ENCODE measurements at regions not wholly inside any gene's neighbourhood (a gene's known extent, or its start where the extent isn't known, plus 50 kb on each side); places are given as distances from the start of the nearest gene placed in this dataset.
A peak's percentile ranks its signal among the peaks of the same experiment; 100 is the strongest.
"Not testable (repeated sequence)": the region's sequence is repeated elsewhere in the genome, so short reads cannot be mapped to it uniquely, and the experiment has no call there.

DNA sequence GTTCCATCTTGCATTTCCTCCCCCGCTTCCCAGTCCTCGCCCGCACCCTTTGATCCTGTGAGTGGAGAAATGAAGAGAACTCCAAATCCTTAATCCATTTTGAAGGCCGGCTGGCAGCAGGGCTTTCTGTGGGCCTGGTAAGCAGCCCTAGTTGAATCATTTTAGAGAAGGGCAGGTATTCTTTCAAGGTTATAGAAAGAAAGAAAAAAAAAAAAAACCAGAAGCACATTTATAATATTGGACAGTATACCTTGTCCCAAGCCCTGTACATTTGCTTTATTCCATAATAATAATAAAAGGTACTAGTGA is 103.7 kb downstream of the PROP1 start:
- H3K4me3 ChIP-seq; DNase-seq (ENCODE audit: low spot score in 2 of 2); H3K9me3 ChIP-seq; H3K36me3 ChIP-seq (replicated peaks); H3K4me1 ChIP-seq; H3K27me3 ChIP-seq (ENCODE audit: low read depth): not testable (repeated sequence)
- in situ Hi-C loops (cut with MboI; ENCODE audit: low sequenced_read_pairs), result loop anchor here (25.0 kb wide), 1 partner anchor 170 kb away; no protein-coding TSS in a partner anchor

DNA sequence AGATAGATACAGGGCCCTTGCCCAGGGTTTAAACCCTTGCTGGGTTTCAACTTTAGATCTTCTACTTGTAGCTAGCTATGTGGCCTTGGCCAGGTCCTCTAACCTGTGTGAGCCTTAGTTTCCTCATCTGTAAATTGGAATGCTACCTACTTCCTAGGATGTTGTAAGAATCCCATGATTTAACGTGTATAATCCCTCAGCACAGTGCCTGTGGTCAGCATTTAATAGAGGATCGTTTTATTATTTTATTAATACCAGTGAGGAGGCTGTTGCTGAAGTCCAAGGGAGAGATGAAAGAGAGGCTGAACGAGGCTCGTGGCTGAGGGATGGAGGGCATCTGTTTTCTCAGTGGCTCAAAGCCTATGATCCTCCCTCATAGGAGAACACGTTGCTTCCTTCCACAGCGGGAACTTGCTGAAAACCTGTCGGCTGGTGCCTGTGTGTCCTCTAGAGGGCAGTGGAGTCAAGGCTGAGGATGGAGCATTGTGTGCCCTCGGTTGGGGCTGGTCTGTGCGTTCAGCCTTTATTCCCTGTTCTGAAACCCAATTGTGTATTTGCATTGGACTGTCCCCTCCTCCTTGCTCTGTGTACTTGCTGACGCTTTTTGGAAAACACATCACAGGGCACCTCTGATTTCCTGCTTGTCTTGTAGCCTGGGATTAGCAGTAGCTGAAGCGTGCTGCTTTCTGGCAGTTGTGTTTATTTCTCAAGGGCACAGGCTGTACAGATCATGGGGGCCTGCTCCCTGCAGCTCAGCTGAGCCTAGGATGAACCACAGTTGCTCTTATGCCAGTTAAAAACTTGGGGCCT is 104.3 kb downstream of the PROP1 start:
- not testable (repeated sequence) for H3K4me3 ChIP-seq; H3K27me3 ChIP-seq (ENCODE audit: low read depth); H3K9me3 ChIP-seq; H3K4me1 ChIP-seq; H3K36me3 ChIP-seq (replicated peaks)
- DNase-seq (ENCODE audit: low spot score in 2 of 2), result peak in 1 of 2 experiments; percentile 59
- in situ Hi-C loops (cut with MboI; ENCODE audit: low sequenced_read_pairs), result loop anchor here (25.0 kb wide), 1 partner anchor 171 kb away; no protein-coding TSS in a partner anchor

DNA sequence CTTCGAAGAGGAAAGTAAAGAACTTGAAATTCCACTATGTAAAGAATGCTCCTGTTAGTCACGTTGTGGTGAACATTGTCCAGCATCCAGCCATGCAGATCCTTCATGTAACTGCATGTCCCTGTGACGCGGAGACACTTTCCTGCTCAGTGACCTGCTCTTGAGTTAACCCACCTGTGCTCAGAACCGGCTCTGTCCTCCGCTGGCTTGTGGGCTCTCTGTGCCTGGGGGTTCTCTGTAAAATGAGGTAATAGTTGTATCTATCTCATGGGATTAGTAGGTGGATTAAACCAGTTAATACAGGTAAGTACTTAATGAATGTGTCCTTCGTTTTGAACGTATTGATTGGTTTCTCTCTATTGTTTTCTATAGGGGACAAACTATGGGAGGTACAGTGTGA is 100.6 kb upstream of the FAM153A start:
- H3K4me1 ChIP-seq; H3K4me3 ChIP-seq; H3K9me3 ChIP-seq; H3K27me3 ChIP-seq (ENCODE audit: low read depth); DNase-seq (ENCODE audit: low spot score in 2 of 2); H3K36me3 ChIP-seq (replicated peaks): not testable (repeated sequence)
- in situ Hi-C loops (cut with MboI; ENCODE audit: low sequenced_read_pairs), result loop anchor here (25.0 kb wide), 1 partner anchor 179 kb away; no protein-coding TSS in a partner anchor

DNA sequence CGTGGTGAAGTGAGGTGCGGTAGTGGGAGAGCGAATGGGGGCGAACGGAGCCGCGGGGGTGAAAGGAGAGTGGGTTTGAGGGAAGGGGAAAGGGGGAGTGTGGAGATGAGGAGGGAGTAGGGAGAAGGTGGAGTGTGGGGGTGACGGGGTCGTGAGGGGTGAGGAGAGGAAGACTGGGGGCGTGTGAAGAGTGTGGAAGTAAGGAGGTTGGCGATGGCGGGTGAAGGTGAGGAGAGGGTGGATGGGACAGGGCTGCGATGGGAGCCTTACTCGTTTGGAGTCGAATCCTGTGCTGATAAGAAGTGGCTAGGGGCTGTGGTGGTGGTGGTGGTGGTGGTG is 93.2 kb upstream of the FAM153A start:
- H3K4me1 ChIP-seq; H3K9me3 ChIP-seq; H3K36me3 ChIP-seq (replicated peaks); H3K4me3 ChIP-seq; H3K27me3 ChIP-seq (ENCODE audit: low read depth); DNase-seq (ENCODE audit: low spot score in 2 of 2): not testable (repeated sequence)
- in situ Hi-C loops (cut with MboI; ENCODE audit: low sequenced_read_pairs), result loop anchor here (25.0 kb wide), 1 partner anchor 186 kb away; no protein-coding TSS in a partner anchor

DNA sequence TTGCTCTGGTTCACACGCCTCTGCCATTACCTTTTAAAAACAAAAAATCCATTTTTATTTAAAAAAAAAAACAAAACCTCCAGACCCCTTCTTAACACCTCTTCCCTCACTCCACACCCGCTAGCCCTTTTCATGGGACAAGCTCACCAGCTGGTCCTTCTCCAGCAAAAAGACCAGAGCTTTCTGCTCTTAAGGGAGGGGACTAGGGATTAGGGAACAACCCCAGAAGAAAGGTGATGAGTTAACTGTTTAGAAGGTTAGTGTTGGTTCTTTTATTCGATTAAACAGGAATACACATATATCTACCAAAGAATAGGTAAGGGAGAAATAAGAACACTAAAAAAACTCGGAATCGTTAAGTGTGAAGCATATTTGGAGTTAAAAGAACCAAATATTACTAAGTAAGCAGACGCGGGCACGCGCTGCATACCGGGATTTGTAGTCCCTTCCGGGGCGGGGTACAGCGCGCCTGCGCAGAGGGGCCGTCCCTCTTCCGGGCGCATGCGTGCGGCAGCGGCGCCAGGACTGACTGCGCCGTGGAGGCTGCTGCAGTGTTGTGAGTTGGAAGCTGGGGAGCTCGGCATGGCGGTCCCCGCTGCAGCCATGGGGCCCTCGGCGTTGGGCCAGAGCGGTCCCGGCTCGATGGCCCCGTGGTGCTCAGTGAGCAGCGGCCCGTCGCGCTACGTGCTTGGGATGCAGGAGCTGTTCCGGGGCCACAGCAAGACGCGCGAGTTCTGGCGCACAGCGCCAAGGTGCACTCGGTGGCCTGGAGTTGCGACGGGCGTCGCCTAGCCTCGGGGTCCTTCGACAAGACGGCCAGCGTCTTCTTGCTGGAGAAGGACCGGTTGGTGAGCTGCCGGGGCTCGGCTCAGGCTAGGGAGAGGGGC is 92.6 kb upstream of the FAM153A start:
- not testable (repeated sequence) for H3K36me3 ChIP-seq (replicated peaks); H3K4me3 ChIP-seq; H3K9me3 ChIP-seq; H3K4me1 ChIP-seq; H3K27me3 ChIP-seq (ENCODE audit: low read depth)
- DNase-seq (ENCODE audit: low spot score in 2 of 2), result peak in 1 of 2 experiments; percentile 23
- in situ Hi-C loops (cut with MboI; ENCODE audit: low sequenced_read_pairs), result loop anchor here (25.0 kb wide), 1 partner anchor 187 kb away; no protein-coding TSS in a partner anchor

DNA sequence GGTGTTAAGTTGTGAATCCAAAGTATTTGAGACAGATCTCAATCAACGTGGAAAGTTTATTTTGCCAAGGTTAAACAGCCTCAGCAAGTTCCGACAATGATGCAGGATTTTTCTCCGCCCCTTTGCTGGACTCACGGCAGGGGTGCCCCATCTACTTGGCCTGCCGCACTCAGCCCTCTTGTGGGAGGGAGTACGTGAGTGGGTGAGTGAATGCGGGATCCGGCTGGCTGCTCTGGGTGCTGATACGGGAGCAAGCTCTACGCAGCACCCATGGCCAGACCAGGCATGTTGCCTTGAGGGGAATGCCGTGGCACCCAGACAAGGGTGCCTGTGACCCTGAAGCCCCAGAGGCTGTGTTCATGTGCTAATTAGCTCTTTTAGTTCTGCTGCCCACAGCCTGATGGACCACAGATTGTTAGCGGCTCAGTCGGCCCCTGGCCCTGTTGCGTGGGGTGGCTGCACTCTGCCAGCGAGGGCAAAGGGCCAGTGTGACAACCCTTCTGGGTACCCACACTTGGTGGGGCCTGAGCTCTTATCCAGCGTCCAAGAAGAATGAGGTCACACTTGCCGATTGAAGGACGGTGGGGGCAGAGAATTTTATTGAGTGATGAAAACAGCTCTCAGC is 81.2 kb upstream of the FAM153A start:
- H3K36me3 ChIP-seq (replicated peaks); H3K27me3 ChIP-seq (ENCODE audit: low read depth); DNase-seq (ENCODE audit: low spot score in 2 of 2); H3K4me1 ChIP-seq; H3K4me3 ChIP-seq; in situ Hi-C loops (cut with MboI; ENCODE audit: low sequenced_read_pairs); H3K9me3 ChIP-seq: not testable (repeated sequence)

DNA sequence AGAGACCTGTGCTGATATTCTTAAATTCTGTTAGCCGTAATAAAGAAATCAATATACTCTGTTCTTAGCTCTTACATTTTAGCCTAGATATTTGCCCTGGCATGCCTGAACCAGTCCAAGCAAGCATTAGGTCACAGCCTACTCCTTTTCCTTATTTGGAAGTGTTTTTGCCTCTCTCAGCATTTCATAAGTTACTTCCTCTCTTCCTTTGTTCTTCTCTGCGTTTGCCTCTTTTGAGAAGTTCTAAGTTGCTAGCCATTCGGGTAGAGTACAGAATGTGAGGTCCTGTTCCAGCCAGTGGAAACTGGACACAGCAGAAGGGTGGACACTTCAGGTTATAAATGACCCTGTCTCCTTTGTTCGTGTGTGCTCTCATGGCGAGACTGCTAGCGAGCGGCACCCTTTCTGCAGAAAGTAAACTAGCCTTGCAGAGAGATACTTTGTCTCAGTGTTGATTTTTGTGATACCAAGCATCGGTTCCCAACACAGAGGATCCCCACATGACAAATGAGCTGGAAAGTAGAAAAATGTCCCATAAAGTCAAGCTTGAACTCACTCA is 75.0 kb upstream of the FAM153A start:
- H3K4me3 ChIP-seq; DNase-seq (ENCODE audit: low spot score in 2 of 2); in situ Hi-C loops (cut with MboI; ENCODE audit: low sequenced_read_pairs); H3K9me3 ChIP-seq; H3K4me1 ChIP-seq; H3K27me3 ChIP-seq (ENCODE audit: low read depth); H3K36me3 ChIP-seq (replicated peaks): not testable (repeated sequence)

DNA sequence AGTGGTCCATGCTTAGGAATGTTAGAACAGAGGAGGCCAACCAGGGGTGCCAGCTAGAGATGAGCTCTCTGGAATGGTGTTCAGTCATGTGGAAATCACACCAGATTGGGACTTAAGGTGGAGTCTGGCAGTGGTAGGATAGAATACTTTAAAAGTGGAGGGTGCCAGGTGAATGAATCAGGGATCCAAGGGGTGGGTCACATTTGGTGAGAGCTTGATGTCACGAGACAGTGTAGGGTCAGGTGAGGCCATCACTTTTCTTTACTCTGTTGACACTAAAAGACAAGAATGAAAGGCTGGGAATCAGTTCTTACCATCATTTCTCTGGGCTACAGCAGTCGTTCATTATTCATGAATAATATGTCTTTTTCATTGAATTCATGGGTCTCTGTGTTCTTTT is 73.8 kb upstream of the FAM153A start:
- H3K4me1 ChIP-seq; H3K27me3 ChIP-seq (ENCODE audit: low read depth); H3K36me3 ChIP-seq (replicated peaks); H3K4me3 ChIP-seq; in situ Hi-C loops (cut with MboI; ENCODE audit: low sequenced_read_pairs); H3K9me3 ChIP-seq; DNase-seq (ENCODE audit: low spot score in 2 of 2): not testable (repeated sequence)

DNA sequence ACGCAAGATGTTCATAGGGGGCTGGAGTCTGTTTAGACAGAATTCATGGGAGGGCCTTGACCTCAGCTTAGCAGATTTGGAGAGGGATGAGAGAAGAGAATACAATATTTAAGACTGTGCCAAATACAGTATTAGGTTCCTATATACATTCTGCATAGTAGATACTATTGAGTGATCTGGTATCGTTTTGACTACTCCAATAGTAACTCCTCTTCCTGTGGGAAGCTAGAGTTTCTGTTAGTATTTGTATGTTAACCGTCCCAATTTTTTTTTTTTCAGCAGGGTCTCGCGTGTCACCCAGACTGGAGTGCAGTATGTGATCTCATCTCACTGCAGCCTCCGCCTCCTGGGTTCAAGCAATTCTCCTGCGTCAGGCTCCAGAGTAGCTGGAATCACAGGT is 65.2 kb upstream of the FAM153A start:
- H3K36me3 ChIP-seq (replicated peaks); in situ Hi-C loops (cut with MboI; ENCODE audit: low sequenced_read_pairs); H3K4me1 ChIP-seq; DNase-seq (ENCODE audit: low spot score in 2 of 2); H3K4me3 ChIP-seq; H3K27me3 ChIP-seq (ENCODE audit: low read depth); H3K9me3 ChIP-seq: not testable (repeated sequence)

DNA sequence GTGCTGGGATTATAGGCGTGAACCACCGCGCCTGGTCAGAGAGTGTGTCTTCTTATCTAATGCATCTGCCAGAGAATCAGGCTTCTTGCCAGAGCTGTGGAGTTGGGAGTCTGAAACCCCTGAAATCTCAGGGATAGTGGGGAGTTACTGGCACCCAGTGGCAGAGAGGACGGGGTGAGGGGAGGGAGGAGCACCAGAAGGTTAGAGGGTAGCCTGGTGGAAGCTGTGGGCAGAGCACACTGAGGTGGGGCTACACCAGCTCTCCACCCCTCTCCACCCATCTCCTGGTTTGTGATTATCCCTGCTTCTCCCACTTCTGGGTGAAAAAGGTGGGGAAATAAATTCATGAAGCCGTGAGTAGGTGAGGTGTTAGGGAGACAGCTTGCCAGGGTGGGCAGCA is 63.9 kb upstream of the FAM153A start:
- H3K4me1 ChIP-seq; H3K4me3 ChIP-seq; H3K9me3 ChIP-seq; H3K36me3 ChIP-seq (replicated peaks); DNase-seq (ENCODE audit: low spot score in 2 of 2); in situ Hi-C loops (cut with MboI; ENCODE audit: low sequenced_read_pairs); H3K27me3 ChIP-seq (ENCODE audit: low read depth): not testable (repeated sequence)

DNA sequence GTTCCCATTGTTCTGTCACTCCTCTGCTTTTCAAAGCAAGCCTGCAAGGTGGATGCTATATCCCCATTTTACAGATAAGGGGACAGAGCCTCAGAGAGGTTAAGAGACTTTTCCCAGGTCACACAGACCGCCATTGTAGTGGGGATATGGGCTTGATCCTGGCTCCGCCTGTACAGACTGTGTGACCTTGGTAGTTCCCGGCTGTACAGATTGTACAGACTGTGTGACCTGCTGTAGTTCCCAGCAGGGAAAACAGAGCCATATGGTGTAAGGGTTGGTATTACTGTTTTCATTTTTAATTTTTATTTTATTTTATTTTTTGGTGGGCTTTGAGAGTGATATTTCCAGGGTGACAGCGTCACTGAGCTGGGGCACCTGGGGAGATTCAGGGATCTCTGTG is 63.2 kb upstream of the FAM153A start:
- H3K4me1 ChIP-seq; DNase-seq (ENCODE audit: low spot score in 2 of 2); in situ Hi-C loops (cut with MboI; ENCODE audit: low sequenced_read_pairs); H3K4me3 ChIP-seq; H3K9me3 ChIP-seq; H3K27me3 ChIP-seq (ENCODE audit: low read depth); H3K36me3 ChIP-seq (replicated peaks): not testable (repeated sequence)

DNA sequence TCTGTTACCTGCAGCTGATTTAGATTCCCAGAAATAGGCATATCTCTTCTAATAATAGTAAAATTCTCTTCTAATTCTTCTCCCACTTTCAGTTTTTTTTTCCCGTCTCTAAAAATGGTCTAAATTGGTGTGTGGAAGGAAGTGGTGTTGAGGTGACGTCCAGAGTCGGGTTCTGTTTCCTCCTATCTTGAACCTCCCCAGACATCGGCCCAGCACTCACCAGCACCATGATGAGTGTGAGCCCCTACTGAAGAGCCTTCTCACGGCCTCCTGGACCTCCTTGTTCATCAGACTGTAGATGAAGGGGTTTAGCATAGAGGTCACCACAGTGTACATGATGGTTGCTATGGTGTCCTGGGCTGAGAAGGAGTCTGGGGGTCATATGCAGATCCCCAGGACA is 53.5 kb upstream of the FAM153A start:
- in situ Hi-C loops (cut with MboI; ENCODE audit: low sequenced_read_pairs), result not testable (repeated sequence)

More for the DNA sequence above, 53.5 kb upstream of the FAM153A start:
- not testable (repeated sequence) for DNase-seq (ENCODE audit: low spot score in 2 of 2); H3K4me3 ChIP-seq; H3K4me1 ChIP-seq; H3K36me3 ChIP-seq (replicated peaks); H3K9me3 ChIP-seq; H3K27me3 ChIP-seq (ENCODE audit: low read depth)

All from HAP-1 (cell line).